SJCRH30 (cell line): ENCODE measurements at regions not wholly inside any gene's neighbourhood (a gene's known extent, or its start where the extent isn't known, plus 50 kb on each side); places are given as distances from the start of the nearest gene placed in this dataset.
A peak's percentile ranks its signal among the peaks of the same experiment; 100 is the strongest.

ENCODE experiments used
- DNase-seq, 2 experiments: peaks; one replicate each; pipeline ENCODE4 v3.0.0-alpha.2; 2015 to 2020
- H3K27ac ChIP-seq: fragments of 250-450 bp; sonication (Bioruptor Pico); 2 replicates; pipeline ENCODE4 v1.5.1; 2020; ENCODE audit warnings: mild to moderate bottlenecking, moderate library complexity
- H3K27me3 ChIP-seq: fragments of 250-450 bp; sonication (Bioruptor Pico); 2 replicates; pipeline ENCODE4 v1.5.1; 2020; ENCODE audit warnings: mild to moderate bottlenecking, moderate library complexity
- H3K36me3 ChIP-seq: fragments of 250-450 bp; sonication (Bioruptor Pico); 2 replicates; pipeline ENCODE4 v1.5.1; 2020; ENCODE audit warnings: mild to moderate bottlenecking, moderate library complexity
- H3K4me1 ChIP-seq: fragments of 250-450 bp; sonication (Bioruptor Pico); 2 replicates; pipeline ENCODE4 v1.5.1; 2020; ENCODE audit warnings: mild to moderate bottlenecking, moderate library complexity
- H3K4me3 ChIP-seq: fragments of 250-450 bp; sonication (Bioruptor Pico); 2 replicates; pipeline ENCODE4 v1.5.1; 2020; ENCODE audit warnings: mild to moderate bottlenecking, moderate library complexity
- H3K9me3 ChIP-seq: fragments of 250-450 bp; sonication (Bioruptor Pico); replicated peaks from 2 replicates; pipeline ENCODE4 v1.5.1; 2020; ENCODE audit warnings: mild to moderate bottlenecking, moderate library complexity

DNA sequence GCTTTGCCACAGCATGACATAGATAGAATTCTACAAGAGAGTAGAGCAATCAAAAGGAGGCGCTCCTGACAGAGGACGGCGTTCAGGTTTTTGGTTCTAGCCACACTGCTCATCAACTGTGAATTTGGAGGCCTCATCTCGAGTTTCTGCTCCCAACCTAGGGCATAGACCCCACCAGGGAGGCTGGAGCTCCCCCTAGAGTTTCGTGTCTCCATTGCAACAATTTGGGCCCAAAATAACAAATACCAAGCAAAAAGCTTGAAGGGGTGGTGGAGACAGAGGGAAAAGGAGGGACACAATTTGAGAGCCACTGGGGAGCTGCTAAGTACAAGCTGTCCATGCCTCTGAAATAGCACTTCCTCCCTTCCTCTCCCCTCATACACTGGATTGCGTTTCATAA, 297.0 kb downstream of the GPATCH2 start:
- no peaks in the 10 kb centered on the region for H3K36me3 ChIP-seq
- no peaks in the 10 kb centered on the region for H3K27me3 ChIP-seq
- H3K9me3 ChIP-seq: no peaks in the 10 kb centered on the region
- no peak overlapping the region for H3K4me3 ChIP-seq
- DNase-seq: peak; percentile 41 to 73
- no peaks in the 10 kb centered on the region for H3K4me1 ChIP-seq
- no peak overlapping the region for H3K27ac ChIP-seq

GRCh38 chr1:217332431-217333065, 298.3 kb downstream of the GPATCH2 start:
- Histone ChIP-seq H3K9me3 (no peaks in the 10 kb centered on the region), H3K36me3 (no peaks in the 10 kb centered on the region), H3K27me3 (no peaks in the 10 kb centered on the region), H3K4me1 (no peaks in the 10 kb centered on the region), H3K4me3 (no peak overlapping the region), H3K27ac (no peak overlapping the region)
- peak in 1 of 2 experiments; percentile 22 for DNase-seq

- Histone ChIP-seq H3K27me3 (no peaks in the 10 kb centered on the region), H3K36me3 (no peaks in the 10 kb centered on the region), H3K4me1 (no peaks in the 10 kb centered on the region), H3K4me3 (no peak overlapping the region), H3K27ac (no peak overlapping the region), H3K9me3 (no peaks in the 10 kb centered on the region)
- DNase-seq: no peak
Observed at GRCh38 chr1:217331698-217332097, 299.2 kb downstream of the GPATCH2 start.

- Histone ChIP-seq H3K27me3 (no peaks in the 10 kb centered on the region), H3K4me3 (no peak overlapping the region), H3K36me3 (no peaks in the 10 kb centered on the region), H3K9me3 (no peaks in the 10 kb centered on the region), H3K4me1 (no peaks in the 10 kb centered on the region), H3K27ac (no peak overlapping the region)
- no peak for DNase-seq
Observed at GRCh38 chr1:217327901-217328300, 303.0 kb downstream of the GPATCH2 start.

DNA sequence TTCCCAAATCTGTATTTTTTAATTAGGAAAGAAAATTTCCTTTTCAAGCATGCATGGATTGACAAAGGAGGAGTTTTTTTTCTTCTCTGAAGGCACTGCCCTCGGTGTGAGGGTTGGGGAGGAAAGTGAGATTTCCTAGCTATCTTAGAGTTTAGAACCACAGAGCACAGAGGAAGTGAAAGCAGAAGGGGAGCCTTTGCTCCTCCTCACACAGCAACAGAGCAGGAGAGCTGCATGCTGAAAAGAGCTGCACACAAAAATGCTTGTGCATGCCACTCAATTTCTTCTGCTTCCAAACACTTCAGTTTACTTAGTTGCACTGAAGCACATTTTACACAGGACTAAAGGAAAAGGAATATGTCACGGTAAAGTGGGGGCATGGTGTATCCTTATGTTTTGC, 308.1 kb downstream of the GPATCH2 start:
- Histone ChIP-seq H3K27me3 (no peaks in the 10 kb centered on the region), H3K9me3 (no peaks in the 10 kb centered on the region), H3K27ac (no peak overlapping the region), H3K4me3 (no peak overlapping the region), H3K4me1 (no peaks in the 10 kb centered on the region), H3K36me3 (no peaks in the 10 kb centered on the region)
- DNase-seq: no peak

DNA sequence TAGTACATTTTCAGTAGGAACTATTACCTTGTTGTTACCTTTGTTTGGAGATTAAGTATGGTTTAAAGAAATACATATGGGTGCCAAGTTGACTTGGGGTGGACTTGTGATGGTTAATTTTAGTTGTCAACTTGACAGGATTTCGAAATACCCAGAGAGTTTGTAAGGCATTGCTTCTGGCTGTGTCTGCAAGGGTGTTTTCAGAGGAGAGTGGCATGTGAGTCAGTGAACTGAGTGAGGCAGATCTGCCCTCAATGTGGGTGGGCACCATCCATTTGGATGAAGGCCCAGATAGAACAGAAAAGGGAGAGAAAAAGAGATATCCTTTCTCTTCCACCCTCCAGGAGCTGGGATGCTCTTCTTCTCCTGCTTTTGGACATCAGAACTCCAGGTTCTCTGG, 315.5 kb downstream of the GPATCH2 start:
- Histone ChIP-seq H3K27ac (no peak overlapping the region), H3K9me3 (no peaks in the 10 kb centered on the region), H3K27me3 (no peaks in the 10 kb centered on the region), H3K36me3 (no peaks in the 10 kb centered on the region), H3K4me1 (no peaks in the 10 kb centered on the region), H3K4me3 (no peak overlapping the region)
- no peak for DNase-seq

DNA sequence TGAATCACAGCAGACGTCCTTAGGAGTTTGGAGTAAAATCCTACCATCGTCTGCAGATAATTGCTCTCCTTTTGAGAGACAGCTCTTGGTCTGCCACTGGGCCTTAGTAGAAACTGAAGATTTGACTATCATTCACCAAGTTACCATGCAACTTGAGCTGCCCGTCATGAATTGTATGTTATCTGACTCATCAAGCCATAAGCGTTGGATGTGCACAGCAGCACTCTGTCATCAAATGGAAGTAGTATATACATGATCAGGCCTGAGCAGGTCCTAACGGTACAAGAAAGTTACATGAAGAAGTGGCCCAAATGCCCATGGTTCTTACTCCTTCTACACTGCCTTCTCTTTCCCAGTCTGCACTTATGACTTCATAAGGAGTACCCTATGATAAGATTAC, 317.8 kb downstream of the GPATCH2 start:
- H3K4me3 ChIP-seq: no peak overlapping the region
- no peaks in the 10 kb centered on the region for H3K4me1 ChIP-seq
- H3K27ac ChIP-seq: no peak overlapping the region
- no peak for DNase-seq
- no peaks in the 10 kb centered on the region for H3K27me3 ChIP-seq
- no peaks in the 10 kb centered on the region for H3K36me3 ChIP-seq
- no peaks in the 10 kb centered on the region for H3K9me3 ChIP-seq

DNA sequence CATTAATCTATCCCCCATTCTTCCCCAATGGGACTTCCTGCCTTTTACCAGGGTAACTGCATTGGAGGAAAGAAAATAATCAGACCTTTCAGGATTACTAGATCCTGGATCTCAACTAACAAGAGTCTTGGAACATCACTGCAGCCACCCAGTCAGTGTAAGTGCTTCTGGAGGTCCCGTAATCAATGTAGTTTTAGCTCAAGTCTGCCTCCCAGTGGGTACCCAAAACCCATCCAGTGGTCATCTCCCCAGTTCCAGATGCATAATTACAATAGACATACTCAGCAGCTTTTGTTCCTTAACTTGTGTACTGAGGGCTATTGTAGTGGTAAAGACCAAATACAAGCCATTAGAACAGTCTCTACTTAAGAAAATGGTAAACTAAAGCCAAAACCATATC, 319.1 kb downstream of the GPATCH2 start:
- DNase-seq: peak; percentile 12 to 35
- H3K27ac ChIP-seq: no peak overlapping the region
- no peaks in the 10 kb centered on the region for H3K9me3 ChIP-seq
- H3K27me3 ChIP-seq: no peaks in the 10 kb centered on the region
- H3K36me3 ChIP-seq: no peaks in the 10 kb centered on the region
- H3K4me1 ChIP-seq: no peaks in the 10 kb centered on the region
- no peak overlapping the region for H3K4me3 ChIP-seq

GRCh38 chr1:217311269-217311668, 319.6 kb downstream of the GPATCH2 start:
- H3K4me1 ChIP-seq: no peaks in the 10 kb centered on the region
- no peak for DNase-seq
- no peaks in the 10 kb centered on the region for H3K36me3 ChIP-seq
- H3K27ac ChIP-seq: no peak overlapping the region
- no peaks in the 10 kb centered on the region for H3K27me3 ChIP-seq
- H3K4me3 ChIP-seq: no peak overlapping the region
- no peaks in the 10 kb centered on the region for H3K9me3 ChIP-seq

DNA sequence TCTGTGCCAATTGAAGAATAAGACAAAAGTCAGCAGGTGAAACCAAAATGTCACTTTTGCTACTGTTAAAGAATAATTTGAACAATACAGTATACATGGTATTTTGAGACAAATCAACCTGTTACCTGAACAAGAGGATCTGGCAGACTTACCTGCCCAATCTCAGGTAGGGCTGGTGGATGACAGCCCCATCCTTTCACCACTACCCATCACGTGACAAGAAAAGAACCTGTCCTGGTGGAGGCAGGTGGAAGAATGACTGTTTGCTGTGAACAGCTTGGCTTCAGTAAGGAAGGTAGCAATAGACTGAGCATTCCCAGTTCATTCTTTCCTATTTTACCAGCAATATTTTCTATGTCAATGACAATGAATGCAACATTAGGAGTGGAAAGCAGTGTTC, 349.6 kb downstream of the GPATCH2 start:
- Histone ChIP-seq H3K4me1 (no peaks in the 10 kb centered on the region), H3K27ac (no peak overlapping the region), H3K36me3 (no peaks in the 10 kb centered on the region), H3K4me3 (no peak overlapping the region), H3K9me3 (no peaks in the 10 kb centered on the region), H3K27me3 (no peaks in the 10 kb centered on the region)
- DNase-seq: no peak

- Histone ChIP-seq H3K27ac (no peak overlapping the region), H3K4me3 (no peak overlapping the region)
- no peak for DNase-seq
Observed at GRCh38 chr1:217275655-217276398, 355.1 kb downstream of the GPATCH2 start.

DNA sequence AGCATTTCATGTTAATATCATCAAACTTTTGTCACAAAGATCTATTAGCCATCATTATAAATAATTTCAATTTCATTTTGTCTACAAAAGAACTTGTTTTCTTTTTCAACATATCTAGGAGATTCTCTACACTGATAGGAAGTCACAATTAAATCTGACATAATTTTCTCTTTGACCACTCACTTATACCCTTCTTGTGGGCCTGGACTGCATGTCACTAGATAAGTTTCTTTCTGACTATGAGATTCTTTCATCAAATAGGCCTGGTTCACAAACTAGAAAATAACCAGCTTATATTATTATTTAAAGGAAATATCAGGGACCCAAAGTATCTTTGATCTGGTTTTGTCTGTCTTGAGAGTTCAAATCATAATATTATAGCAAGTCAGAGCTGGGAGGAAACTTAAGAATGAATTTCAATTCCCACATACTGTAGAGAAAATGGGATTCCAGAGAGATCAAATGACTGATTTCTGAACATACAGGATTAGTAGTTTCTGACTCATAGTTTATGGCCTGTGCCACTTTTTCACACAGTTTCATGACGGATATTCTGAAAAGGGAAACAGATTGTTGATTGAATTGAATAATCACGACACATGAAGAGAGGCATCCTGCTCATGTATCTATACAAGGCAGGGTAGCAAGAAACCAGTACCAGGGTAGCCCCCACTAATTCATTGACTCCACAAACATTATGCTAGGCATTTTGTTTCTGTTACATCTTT, 355.8 kb downstream of the GPATCH2 start:
- peak in 1 of 2 experiments; percentile 7 for DNase-seq
- H3K27me3 ChIP-seq: no peaks in the 10 kb centered on the region
- no peak overlapping the region for H3K27ac ChIP-seq
- no peaks in the 10 kb centered on the region for H3K36me3 ChIP-seq
- no peaks in the 10 kb centered on the region for H3K9me3 ChIP-seq
- H3K4me3 ChIP-seq: no peak overlapping the region
- 0 out of 2 replicates have a peak, but pooled peaks cover 3% of the 10 kb centered on the region for H3K4me1 ChIP-seq

More at GRCh38 chr1:217275655-217276398, 355.1 kb downstream of the GPATCH2 start:
- H3K36me3 ChIP-seq: no peaks in the 10 kb centered on the region
- H3K4me1 ChIP-seq: 0 out of 2 replicates have a peak, but pooled peaks cover 3% of the 10 kb centered on the region
- H3K9me3 ChIP-seq: no peaks in the 10 kb centered on the region
- no peaks in the 10 kb centered on the region for H3K27me3 ChIP-seq

- H3K27ac ChIP-seq: no peak overlapping the region
Observed at GRCh38 chr1:217274416-217274815, 356.5 kb downstream of the GPATCH2 start.

GRCh38 chr1:217273866-217274265, 357.0 kb downstream of the GPATCH2 start:
- H3K36me3 ChIP-seq: no peaks in the 10 kb centered on the region
- no peak overlapping the region for H3K27ac ChIP-seq
- H3K4me1 ChIP-seq: 0 out of 2 replicates have a peak, but pooled peaks cover 3% of the 10 kb centered on the region

More at GRCh38 chr1:217274416-217274815, 356.5 kb downstream of the GPATCH2 start:
- no peaks in the 10 kb centered on the region for H3K36me3 ChIP-seq
- DNase-seq: no peak
- H3K4me1 ChIP-seq: 0 out of 2 replicates have a peak, but pooled peaks cover 3% of the 10 kb centered on the region
- H3K27me3 ChIP-seq: no peaks in the 10 kb centered on the region
- H3K9me3 ChIP-seq: no peaks in the 10 kb centered on the region
- H3K4me3 ChIP-seq: no peak overlapping the region

DNA sequence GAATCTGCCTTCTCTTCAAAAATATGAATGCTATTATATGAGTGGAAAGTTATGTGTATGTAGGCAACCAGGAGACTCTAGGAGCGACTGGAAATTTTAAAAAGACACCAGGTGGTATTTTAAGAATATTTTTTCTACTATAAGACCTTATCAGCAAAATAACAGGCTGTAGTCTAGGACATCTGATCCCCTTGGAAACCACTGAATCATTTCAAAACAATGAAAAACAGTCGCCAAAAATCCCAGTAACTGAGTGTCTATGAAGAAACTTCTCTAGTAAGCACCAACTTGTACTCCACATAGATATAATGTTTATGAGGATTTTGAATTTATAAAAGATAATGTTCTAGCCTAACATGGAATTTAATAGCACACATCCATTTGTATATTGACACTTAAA, 358.5 kb downstream of the GPATCH2 start:
- DNase-seq: no peak
- no peaks in the 10 kb centered on the region for H3K36me3 ChIP-seq
- no peaks in the 10 kb centered on the region for H3K9me3 ChIP-seq
- no peak overlapping the region for H3K4me3 ChIP-seq
- 0 out of 2 replicates have a peak, but pooled peaks cover 3% of the 10 kb centered on the region for H3K4me1 ChIP-seq
- H3K27me3 ChIP-seq: no peaks in the 10 kb centered on the region
- no peak overlapping the region for H3K27ac ChIP-seq

More at GRCh38 chr1:217273866-217274265, 357.0 kb downstream of the GPATCH2 start:
- Histone ChIP-seq H3K9me3 (no peaks in the 10 kb centered on the region), H3K4me3 (no peak overlapping the region), H3K27me3 (no peaks in the 10 kb centered on the region)
- no peak for DNase-seq
